OCI-LY3 (cell line): ENCODE measurements at regions not wholly inside any gene's neighbourhood (a gene's known extent, or its start where the extent isn't known, plus 50 kb on each side); places are given as distances from the start of the nearest gene placed in this dataset.
A peak's percentile ranks its signal among the peaks of the same experiment; 100 is the strongest.

ENCODE experiments used
- CTCF ChIP-seq: fragments of 200-600, 300-600 bp; sonication (generic); IDR thresholded peaks from 2 replicates; pipeline ENCODE4 v1.5.1; 2014; ENCODE audit warnings: antibody characterized with exemption, low read length, low read depth
- EZH2phosphoT487 ChIP-seq: fragments of 200-600 bp; shearing (Covaris generic); IDR thresholded peaks from 2 replicates; pipeline ENCODE4 v1.6.1; 2018; ENCODE audit warnings: antibody characterized with exemption, mixed run types, low read depth

GRCh38 chr18:27608742-27609141 lies 423.6 kb upstream of the CHST9 start:
- TF ChIP-seq CTCF (peak; percentile 44), EZH2phosphoT487 (no peak)
